ENCODE measurements at regions not wholly inside any gene's neighbourhood (a gene's known extent, or its start where the extent isn't known, plus 50 kb on each side); places are given as distances from the start of the nearest gene placed in this dataset.

DNA sequence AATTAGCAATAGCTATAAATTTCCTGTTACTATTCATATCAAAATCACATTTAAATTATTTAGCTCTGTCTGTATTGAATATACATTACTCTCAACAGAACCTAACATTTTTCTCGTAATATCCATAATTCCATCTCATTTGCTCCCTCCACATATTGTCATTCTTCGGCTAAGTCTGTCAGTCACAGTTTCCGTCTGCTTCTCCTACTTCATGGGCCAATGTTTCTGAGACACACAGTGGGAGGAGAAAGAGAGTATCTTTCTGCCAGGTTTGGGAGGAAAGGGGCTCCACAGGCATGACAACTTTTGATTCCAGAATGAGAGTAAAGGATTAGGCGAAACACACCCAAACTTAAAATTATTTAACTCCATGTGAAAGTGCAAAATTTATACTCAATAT lies 273.1 kb upstream of the SMIM21 start:
- Histone ChIP-seq H3K27me3 (ENCODE audit: insufficient read depth, low read depth) (peaks cover 11% of the 10 kb centered on the region), H3K36me3 (ENCODE audit: low read depth) (no peaks in the 10 kb centered on the region), H3K4me3 (no peak overlapping the region), H3K4me2 (no peak overlapping the region), H3K4me1 (replicated peaks; ENCODE audit: insufficient read depth) (no peaks in the 10 kb centered on the region), H2AFZ (no peak overlapping the region), H4K20me1 (ENCODE audit: insufficient read depth) (no peaks in the 10 kb centered on the region), H3K79me2 (ENCODE audit: low read depth) (no peaks in the 10 kb centered on the region), H3F3A (ENCODE audit: insufficient read depth, low read depth) (no peaks in the 10 kb centered on the region), H3K9me3 (ENCODE audit: insufficient read depth, low read depth) (no peaks in the 10 kb centered on the region), H3K9me2 (ENCODE audit: insufficient read depth) (no peaks in the 10 kb centered on the region), H3K27ac (no peak overlapping the region)
- BruUV-seq (replicated peaks): no TSS peak
- ChIA-PET CTCF (no interaction called here), POLR2A (ENCODE audit: unreplicated experiment) (no interaction called here)
- no peak for DNase-seq
- no peak for TF ChIP-seq EZH2 (IDR thresholded peaks at IDR 0.05; ENCODE audit: low read depth)
- TF ChIP-seq, protein P1, sequence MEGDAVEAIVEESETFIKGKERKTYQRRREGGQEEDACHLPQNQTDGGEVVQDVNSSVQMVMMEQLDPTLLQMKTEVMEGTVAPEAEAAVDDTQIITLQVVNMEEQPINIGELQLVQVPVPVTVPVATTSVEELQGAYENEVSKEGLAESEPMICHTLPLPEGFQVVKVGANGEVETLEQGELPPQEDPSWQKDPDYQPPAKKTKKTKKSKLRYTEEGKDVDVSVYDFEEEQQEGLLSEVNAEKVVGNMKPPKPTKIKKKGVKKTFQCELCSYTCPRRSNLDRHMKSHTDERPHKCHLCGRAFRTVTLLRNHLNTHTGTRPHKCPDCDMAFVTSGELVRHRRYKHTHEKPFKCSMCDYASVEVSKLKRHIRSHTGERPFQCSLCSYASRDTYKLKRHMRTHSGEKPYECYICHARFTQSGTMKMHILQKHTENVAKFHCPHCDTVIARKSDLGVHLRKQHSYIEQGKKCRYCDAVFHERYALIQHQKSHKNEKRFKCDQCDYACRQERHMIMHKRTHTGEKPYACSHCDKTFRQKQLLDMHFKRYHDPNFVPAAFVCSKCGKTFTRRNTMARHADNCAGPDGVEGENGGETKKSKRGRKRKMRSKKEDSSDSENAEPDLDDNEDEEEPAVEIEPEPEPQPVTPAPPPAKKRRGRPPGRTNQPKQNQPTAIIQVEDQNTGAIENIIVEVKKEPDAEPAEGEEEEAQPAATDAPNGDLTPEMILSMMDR (conservative IDR thresholded peaks at IDR 0.05): no peak
- intact Hi-C loops (cut with micrococcal nuclease; ENCODE audit: unreplicated experiment): no loop called here

GRCh38 chr18:75698861-75699260 lies 271.4 kb upstream of the SMIM21 start:
- H3K27ac ChIP-seq: no peak overlapping the region
- no TSS peak for BruUV-seq (replicated peaks)
- no peaks in the 10 kb centered on the region for H3K4me1 ChIP-seq (replicated peaks; ENCODE audit: insufficient read depth)
- intact Hi-C loops (cut with micrococcal nuclease; ENCODE audit: unreplicated experiment): no loop called here
- no peaks in the 10 kb centered on the region for H3K79me2 ChIP-seq (ENCODE audit: low read depth)
- no peaks in the 10 kb centered on the region for H3K36me3 ChIP-seq (ENCODE audit: low read depth)
- no peak overlapping the region for H3K4me2 ChIP-seq
- ChIA-PET POLR2A (ENCODE audit: unreplicated experiment) (no interaction called here), CTCF (no interaction called here)
- no peaks in the 10 kb centered on the region for H3F3A ChIP-seq (ENCODE audit: insufficient read depth, low read depth)
- no peak for TF ChIP-seq EZH2 (IDR thresholded peaks at IDR 0.05; ENCODE audit: low read depth)
- TF ChIP-seq, protein P1 (conservative IDR thresholded peaks at IDR 0.05): no peak
- DNase-seq: no peak
- H4K20me1 ChIP-seq (ENCODE audit: insufficient read depth): no peaks in the 10 kb centered on the region
- no peaks in the 10 kb centered on the region for H3K9me2 ChIP-seq (ENCODE audit: insufficient read depth)
- H3K4me3 ChIP-seq: no peak overlapping the region
- no peaks in the 10 kb centered on the region for H3K9me3 ChIP-seq (ENCODE audit: insufficient read depth, low read depth)
- peaks cover 19% of the 10 kb centered on the region for H3K27me3 ChIP-seq (ENCODE audit: insufficient read depth, low read depth)
- H2AFZ ChIP-seq: no peak overlapping the region

DNA sequence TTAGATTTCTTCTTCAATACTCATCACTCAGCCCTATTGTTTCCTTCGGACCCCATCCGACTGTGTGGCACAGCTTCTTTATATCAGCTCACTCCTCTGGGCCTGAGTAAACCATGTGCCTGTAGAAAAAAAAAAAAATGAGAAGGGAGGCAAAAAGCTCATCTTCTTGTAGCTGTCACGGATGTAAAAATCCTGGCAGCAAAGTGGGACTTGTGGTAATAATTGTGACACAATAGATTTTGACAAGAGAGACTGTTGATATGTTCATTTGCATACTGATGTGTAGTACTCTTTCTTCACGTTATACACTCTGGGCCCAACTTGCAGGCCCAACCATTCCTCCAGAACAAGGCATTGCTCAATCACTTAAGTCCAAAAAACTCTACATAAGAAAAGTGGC lies 270.0 kb upstream of the SMIM21 start:
- CTCF ChIA-PET: no interaction called here

More for the DNA sequence above, 270.0 kb upstream of the SMIM21 start:
- no peak overlapping the region for H3K4me2 ChIP-seq
- H3K27ac ChIP-seq: no peak overlapping the region
- intact Hi-C loops (cut with micrococcal nuclease; ENCODE audit: unreplicated experiment): no loop called here
- H3K4me3 ChIP-seq: no peak overlapping the region
- H3F3A ChIP-seq (ENCODE audit: insufficient read depth, low read depth): no peaks in the 10 kb centered on the region
- DNase-seq: no peak
- H3K79me2 ChIP-seq (ENCODE audit: low read depth): no peaks in the 10 kb centered on the region
- TF ChIP-seq, protein P1 (conservative IDR thresholded peaks at IDR 0.05): no peak
- TF ChIP-seq EZH2 (IDR thresholded peaks at IDR 0.05; ENCODE audit: low read depth): no peak
- no peaks in the 10 kb centered on the region for H3K36me3 ChIP-seq (ENCODE audit: low read depth)
- H3K9me2 ChIP-seq (ENCODE audit: insufficient read depth): no peaks in the 10 kb centered on the region
- no TSS peak for BruUV-seq (replicated peaks)
- H3K9me3 ChIP-seq (ENCODE audit: insufficient read depth, low read depth): no peaks in the 10 kb centered on the region
- peaks cover 32% of the 10 kb centered on the region for H3K27me3 ChIP-seq (ENCODE audit: insufficient read depth, low read depth)
- no peaks in the 10 kb centered on the region for H4K20me1 ChIP-seq (ENCODE audit: insufficient read depth)
- POLR2A ChIA-PET (ENCODE audit: unreplicated experiment): no interaction called here
- no peaks in the 10 kb centered on the region for H3K4me1 ChIP-seq (replicated peaks; ENCODE audit: insufficient read depth)
- H2AFZ ChIP-seq: no peak overlapping the region
